HEK293 (cell line): ENCODE measurements at regions not wholly inside any gene's neighbourhood (a gene's known extent, or its start where the extent isn't known, plus 50 kb on each side); places are given as distances from the start of the nearest gene placed in this dataset.

Source experiments
- CTCF ChIP-seq: fragments of 450-650 bp; formaldehyde crosslinking; IDR thresholded peaks from 2 replicates; pipeline ENCODE4 v1.5.1; 2016; ENCODE audit warnings: missing biosample characterization, missing genetic modification characterization
- PRDM10 ChIP-seq: fragments of 450-650 bp; formaldehyde crosslinking; IDR thresholded peaks from 2 replicates; pipeline ENCODE4 v1.5.1; 2016; ENCODE audit warnings: missing biosample characterization, missing genetic modification characterization
- ZNF580 ChIP-seq: fragments of 450-650 bp; formaldehyde crosslinking; IDR thresholded peaks from 2 replicates; pipeline ENCODE4 v1.5.1; 2016; ENCODE audit warnings: missing biosample characterization, missing genetic modification characterization
- ZNF768 ChIP-seq: fragments of 450-650 bp; formaldehyde crosslinking; IDR thresholded peaks from 2 replicates; pipeline ENCODE4 v1.5.1; 2018; ENCODE audit warnings: missing biosample characterization, mild to moderate bottlenecking, missing genetic modification characterization

GRCh38 chr1:232218955-232219865 is 410.7 kb downstream of the SIPA1L2 start:
- TF ChIP-seq CTCF (tag by site-specific recombination): no peak
- TF ChIP-seq PRDM10: no peak
- no peak for TF ChIP-seq ZNF580 (tag by site-specific recombination)
- no peak for TF ChIP-seq ZNF768 (tag by site-specific recombination)
